GM18907 (cell line): ENCODE measurements at regions not wholly inside any gene's neighbourhood (a gene's known extent, or its start where the extent isn't known, plus 50 kb on each side); places are given as distances from the start of the nearest gene placed in this dataset.
"Not testable (repeated sequence)": the region's sequence is repeated elsewhere in the genome, so short reads cannot be mapped to it uniquely, and the experiment has no call there.

Experiments used
- ATAC-seq: cut with Tn5 transposase; IDR thresholded peaks from one replicate; pipeline ENCODE4 v1.9.1; 2021; ENCODE audit warnings: mild to moderate bottlenecking, moderate library complexity; ENCODE audit not compliant: unreplicated experiment

GRCh38 chr16:60712144-60712543 lies 1324.1 kb downstream of the CDH8 start:
- ATAC-seq = no peak

- ATAC-seq = no peak
Observed at GRCh38 chr16:60704726-60705125, 1331.5 kb downstream of the CDH8 start.

- no peak for ATAC-seq
Observed at GRCh38 chr16:60703096-60703495, 1333.1 kb downstream of the CDH8 start.

GRCh38 chr16:60686824-60687223 lies 1349.4 kb downstream of the CDH8 start:
- ATAC-seq = no peak

- no peak for ATAC-seq
Observed at GRCh38 chr16:60684002-60684401, 1352.2 kb downstream of the CDH8 start.

- ATAC-seq = no peak
Observed at GRCh38 chr16:60682219-60682618, 1354.0 kb downstream of the CDH8 start.

- ATAC-seq = no peak
Observed at GRCh38 chr16:60681043-60681442, 1355.2 kb downstream of the CDH8 start.

GRCh38 chr16:60675022-60675421 lies 1361.2 kb downstream of the CDH8 start:
- no peak for ATAC-seq

GRCh38 chr16:60674241-60674640 lies 1362.0 kb downstream of the CDH8 start:
- no peak for ATAC-seq

GRCh38 chr16:60655514-60656153 lies 1380.6 kb downstream of the CDH8 start:
- no peak for ATAC-seq

- no peak for ATAC-seq
Observed at GRCh38 chr16:60651346-60651745, 1384.9 kb downstream of the CDH8 start.

GRCh38 chr16:60648290-60648689 lies 1387.9 kb downstream of the CDH8 start:
- no peak for ATAC-seq

GRCh38 chr16:60647388-60647787 lies 1388.8 kb downstream of the CDH8 start:
- not testable (repeated sequence) for ATAC-seq

- no peak for ATAC-seq
Observed at GRCh38 chr16:60646631-60647030, 1389.6 kb downstream of the CDH8 start.

- ATAC-seq = no peak
Observed at GRCh38 chr16:60645541-60645940, 1390.7 kb downstream of the CDH8 start.

- no peak for ATAC-seq
Observed at GRCh38 chr16:60642956-60643355, 1393.3 kb downstream of the CDH8 start.

GRCh38 chr16:60641067-60641665 lies 1395.1 kb downstream of the CDH8 start:
- ATAC-seq = no peak

- ATAC-seq = no peak
Observed at GRCh38 chr16:60640038-60640437, 1396.2 kb downstream of the CDH8 start.

- not testable (repeated sequence) for ATAC-seq
Observed at GRCh38 chr16:60636636-60637035, 1399.6 kb downstream of the CDH8 start.

GRCh38 chr16:60636117-60636516 lies 1400.1 kb downstream of the CDH8 start:
- no peak for ATAC-seq

- ATAC-seq = no peak
Observed at GRCh38 chr16:60635548-60635947, 1400.7 kb downstream of the CDH8 start.

GRCh38 chr16:60611844-60612243 lies 1424.4 kb downstream of the CDH8 start:
- ATAC-seq = no peak

GRCh38 chr16:60608971-60609370 lies 1427.3 kb downstream of the CDH8 start:
- no peak for ATAC-seq
